OCI-LY7 (cell line): ENCODE measurements at regions not wholly inside any gene's neighbourhood (a gene's known extent, or its start where the extent isn't known, plus 50 kb on each side); places are given as distances from the start of the nearest gene placed in this dataset.

Experiments
- BruUV-seq: library from RNA; stranded (reverse); fragments of 400-500 nt; replicated peaks from 2 replicates; lab custom pipeline; 2021; lab: Mats Ljungman, UMichigan
- CTCF ChIA-PET: fragments of 300-600 bp; sonication (Branson Sonifier 250); formaldehyde crosslinking; loops from one replicate; lab custom pipeline; 2022; ENCODE audit warnings: antibody characterized with exemption; ENCODE audit not compliant: unreplicated experiment; lab: Charles Lee
- POLR2A ChIA-PET: fragments of 300-600 bp; sonication (Branson Sonifier 250); formaldehyde crosslinking; loops from one replicate; lab custom pipeline; 2022; ENCODE audit warnings: antibody characterized with exemption; lab: Charles Lee
- DNase-seq: peaks from one replicate; pipeline ENCODE4 v3.0.0-alpha.2; 2015; ENCODE audit warnings: low spot score
- H2AFZ ChIP-seq: fragments of 200-600 bp; sonication (generic), shearing (Covaris generic); 2 replicates; pipeline ENCODE4 v1.6.1; 2014; ENCODE audit warnings: mild to moderate bottlenecking, antibody characterized with exemption, low read length, moderate library complexity
- H3K27ac ChIP-seq: fragments of 200-600 bp; sonication (generic); 2 replicates; pipeline ENCODE4 v1.5.1; 2014; ENCODE audit warnings: mixed run types, low read depth, mild to moderate bottlenecking, moderate library complexity, low read length, inconsistent platforms; ENCODE audit not compliant: poor library complexity, severe bottlenecking
- H3K36me3 ChIP-seq: fragments of 200-600 bp; sonication (generic); 2 replicates; pipeline ENCODE4 v1.6.1; 2014; ENCODE audit warnings: mild to moderate bottlenecking, antibody characterized with exemption, low read length, moderate library complexity, mixed read lengths; ENCODE audit not compliant: insufficient read depth
- H3K4me1 ChIP-seq: fragments of 200-600 bp; sonication (generic); 2 replicates; pipeline ENCODE4 v1.5.1; 2014; ENCODE audit warnings: mild to moderate bottlenecking, low read length; ENCODE audit not compliant: insufficient read depth, poor library complexity, severe bottlenecking
- H3K4me2 ChIP-seq: fragments of 200-600 bp; sonication (generic); 2 replicates; pipeline ENCODE4 v1.6.1; 2014; ENCODE audit warnings: mild to moderate bottlenecking, low read length
- H3K4me3 ChIP-seq: fragments of 200-600 bp; sonication (generic); 2 replicates; pipeline ENCODE4 v1.5.1; 2014; ENCODE audit warnings: mild to moderate bottlenecking, low read depth, low read length; ENCODE audit not compliant: poor library complexity, severe bottlenecking
- H3K79me2 ChIP-seq: fragments of 200-600 bp; sonication (generic); 2 replicates; pipeline ENCODE4 v1.6.1; 2016; ENCODE audit warnings: low read depth, mild to moderate bottlenecking, low read length, moderate library complexity, mixed read lengths; ENCODE audit not compliant: insufficient read depth
- H3K9me2 ChIP-seq: fragments of 200-600 bp; sonication (generic); 2 replicates; pipeline ENCODE4 v1.6.1; 2016; ENCODE audit warnings: mild to moderate bottlenecking, low read length, mixed read lengths; ENCODE audit not compliant: insufficient read depth
- H3K9me3 ChIP-seq: fragments of 200-600 bp; sonication (generic); 2 replicates; pipeline ENCODE4 v1.6.1; 2014; ENCODE audit warnings: mild to moderate bottlenecking, mixed run types, low read length, mixed read lengths
- H4K20me1 ChIP-seq: fragments of 200-600 bp; sonication (generic); 2 replicates; pipeline ENCODE4 v1.6.1; 2014; ENCODE audit warnings: mild to moderate bottlenecking, antibody characterized with exemption, low read length, moderate library complexity, mixed read lengths; ENCODE audit not compliant: insufficient read depth
- EZH2phosphoT487 ChIP-seq: fragments of 200-600 bp; sonication (generic); IDR thresholded peaks from 2 replicates; pipeline ENCODE4 v1.6.1; 2018; ENCODE audit warnings: low read depth, borderline replicate concordance, mild to moderate bottlenecking, mixed run types, antibody characterized with exemption, low read length, moderate library complexity, mixed read lengths
- intact Hi-C: fragments of 100-400 bp; cut with micrococcal nuclease; formaldehyde crosslinking; loops from one replicate; pipeline ENCODE4 v1.10.0; 2022; ENCODE audit not compliant: unreplicated experiment
- TF ChIP-seq, protein P1 (sequence below): fragments of 200-600 bp; sonication (generic); conservative IDR thresholded peaks from 2 replicates; pipeline ENCODE4 v1.5.1; 2014; ENCODE audit warnings: mild to moderate bottlenecking, antibody characterized with exemption, low read length, moderate library complexity, mixed read lengths

DNA sequence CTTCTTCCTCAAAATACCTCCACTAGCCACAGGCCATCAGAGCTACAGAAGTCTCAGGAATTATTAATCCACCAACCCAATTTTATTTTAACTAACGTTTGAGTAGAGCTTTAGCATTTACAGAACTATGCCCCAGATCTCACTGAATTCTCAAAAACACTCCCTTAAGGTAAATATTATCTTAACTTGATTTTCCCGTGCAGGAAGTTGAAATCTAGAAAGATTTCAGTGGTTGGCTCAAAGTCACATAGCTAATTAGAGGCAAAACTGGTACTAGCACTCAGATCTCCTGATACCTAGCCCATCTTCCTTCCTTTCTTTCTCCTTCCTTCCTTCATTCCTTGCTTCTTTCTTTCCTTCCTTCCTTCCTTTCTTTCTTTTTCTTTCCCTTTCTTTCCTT, 298.3 kb downstream of the ENC1 start:
- no TSS peak for BruUV-seq
- DNase-seq = no peak
- ChIA-PET POLR2A (interaction anchor here (0.6 kb wide), 1 partner anchor 1660 kb away, joined by 3 read pairs; no protein-coding TSS in a partner anchor), CTCF (no interaction called here)
- H2AFZ ChIP-seq = no peak overlapping the region
- H3K4me2 ChIP-seq = no peak overlapping the region
- TF ChIP-seq, protein P1, sequence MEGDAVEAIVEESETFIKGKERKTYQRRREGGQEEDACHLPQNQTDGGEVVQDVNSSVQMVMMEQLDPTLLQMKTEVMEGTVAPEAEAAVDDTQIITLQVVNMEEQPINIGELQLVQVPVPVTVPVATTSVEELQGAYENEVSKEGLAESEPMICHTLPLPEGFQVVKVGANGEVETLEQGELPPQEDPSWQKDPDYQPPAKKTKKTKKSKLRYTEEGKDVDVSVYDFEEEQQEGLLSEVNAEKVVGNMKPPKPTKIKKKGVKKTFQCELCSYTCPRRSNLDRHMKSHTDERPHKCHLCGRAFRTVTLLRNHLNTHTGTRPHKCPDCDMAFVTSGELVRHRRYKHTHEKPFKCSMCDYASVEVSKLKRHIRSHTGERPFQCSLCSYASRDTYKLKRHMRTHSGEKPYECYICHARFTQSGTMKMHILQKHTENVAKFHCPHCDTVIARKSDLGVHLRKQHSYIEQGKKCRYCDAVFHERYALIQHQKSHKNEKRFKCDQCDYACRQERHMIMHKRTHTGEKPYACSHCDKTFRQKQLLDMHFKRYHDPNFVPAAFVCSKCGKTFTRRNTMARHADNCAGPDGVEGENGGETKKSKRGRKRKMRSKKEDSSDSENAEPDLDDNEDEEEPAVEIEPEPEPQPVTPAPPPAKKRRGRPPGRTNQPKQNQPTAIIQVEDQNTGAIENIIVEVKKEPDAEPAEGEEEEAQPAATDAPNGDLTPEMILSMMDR = no peak
- no peak for TF ChIP-seq EZH2phosphoT487
- H4K20me1 ChIP-seq = no peaks in the 10 kb centered on the region
- H3K27ac ChIP-seq = no peak overlapping the region
- no peak overlapping the region for H3K4me3 ChIP-seq
- no peaks in the 10 kb centered on the region for H3K9me2 ChIP-seq
- no peaks in the 10 kb centered on the region for H3K79me2 ChIP-seq
- no peaks in the 10 kb centered on the region for H3K9me3 ChIP-seq
- no peaks in the 10 kb centered on the region for H3K4me1 ChIP-seq
- intact Hi-C loops = no loop called here
- H3K36me3 ChIP-seq = no peaks in the 10 kb centered on the region

DNA sequence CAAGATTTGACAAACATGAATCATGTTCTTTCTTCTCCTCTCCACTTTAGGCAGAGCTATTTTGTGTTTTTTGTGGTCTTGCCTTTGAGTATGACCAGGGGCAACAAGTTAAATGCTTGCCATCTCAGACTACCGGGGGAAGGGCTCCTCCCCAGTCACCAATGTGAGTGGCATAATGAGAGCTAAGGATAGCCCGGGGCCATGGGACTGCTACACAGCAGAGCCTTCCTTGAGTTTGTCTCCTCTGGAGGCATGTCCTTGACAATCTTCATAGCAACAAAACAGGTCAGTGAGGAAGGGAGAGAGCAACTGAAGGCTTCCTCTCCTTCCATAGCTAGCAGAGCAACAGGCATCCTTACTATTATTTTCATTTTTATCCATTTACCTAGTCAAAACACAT, 299.3 kb downstream of the ENC1 start:
- no TSS peak for BruUV-seq
- no peaks in the 10 kb centered on the region for H3K79me2 ChIP-seq
- H4K20me1 ChIP-seq = no peaks in the 10 kb centered on the region
- no peak overlapping the region for H3K4me3 ChIP-seq
- no peak for TF ChIP-seq EZH2phosphoT487
- TF ChIP-seq, protein P1 = no peak
- H3K4me1 ChIP-seq = no peaks in the 10 kb centered on the region
- no peaks in the 10 kb centered on the region for H3K9me2 ChIP-seq
- POLR2A ChIA-PET = no interaction called here
- H3K4me2 ChIP-seq = no peak overlapping the region
- no peak overlapping the region for H2AFZ ChIP-seq
- H3K9me3 ChIP-seq = no peaks in the 10 kb centered on the region
- CTCF ChIA-PET = no interaction called here
- no peak for DNase-seq
- no peaks in the 10 kb centered on the region for H3K36me3 ChIP-seq
- intact Hi-C loops = no loop called here
- no peak overlapping the region for H3K27ac ChIP-seq

DNA sequence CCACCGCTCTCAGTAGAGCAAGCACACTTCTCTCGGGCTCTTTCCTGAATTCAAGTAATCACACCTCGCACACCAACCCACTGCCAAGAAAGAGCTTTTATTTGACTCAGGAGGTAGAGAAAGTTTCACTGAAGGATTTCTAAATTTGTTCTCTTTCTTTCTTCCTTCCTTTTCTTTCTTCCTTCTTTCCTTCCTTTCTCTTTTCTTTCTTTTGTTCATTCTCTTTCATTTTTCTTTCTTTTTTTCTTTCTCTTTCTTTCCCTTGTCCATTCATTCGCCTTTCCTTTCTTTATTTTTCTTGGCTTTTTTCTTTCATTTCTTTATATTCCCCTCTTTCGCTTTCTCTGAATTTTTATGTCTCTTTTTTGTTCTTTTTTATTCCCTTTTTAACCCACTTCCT, 300.1 kb downstream of the ENC1 start:
- H4K20me1 ChIP-seq = no peaks in the 10 kb centered on the region
- no peak overlapping the region for H3K27ac ChIP-seq
- no peaks in the 10 kb centered on the region for H3K9me3 ChIP-seq
- TF ChIP-seq EZH2phosphoT487 = no peak
- TF ChIP-seq, protein P1 = no peak
- no peaks in the 10 kb centered on the region for H3K79me2 ChIP-seq
- H2AFZ ChIP-seq = no peak overlapping the region
- no peak overlapping the region for H3K4me2 ChIP-seq
- DNase-seq = no peak
- POLR2A ChIA-PET = no interaction called here
- intact Hi-C loops = no loop called here
- CTCF ChIA-PET = no interaction called here
- H3K9me2 ChIP-seq = no peaks in the 10 kb centered on the region
- no peaks in the 10 kb centered on the region for H3K36me3 ChIP-seq
- BruUV-seq = no TSS peak
- H3K4me1 ChIP-seq = no peaks in the 10 kb centered on the region
- H3K4me3 ChIP-seq = no peak overlapping the region
